Muscle of leg (tissue), 3 donors: ENCODE measurements at regions not wholly inside any gene's neighbourhood (a gene's known extent, or its start where the extent isn't known, plus 50 kb on each side); places are given as distances from the start of the nearest gene placed in this dataset.

ENCODE experiments used
- DNase-seq: peaks from one replicate; pipeline ENCODE4 v3.0.0; 2013
- H3K27ac ChIP-seq: one replicate; pipeline ENCODE4 v1.5.1; 2013; ENCODE audit warnings: mild to moderate bottlenecking, low read length, control low read depth
- H3K27me3 ChIP-seq: one replicate; pipeline ENCODE4 v1.6.1; 2013; ENCODE audit warnings: low read length; ENCODE audit not compliant: control insufficient read depth, insufficient read depth
- H3K36me3 ChIP-seq: one replicate; pipeline ENCODE4 v1.6.1; 2013; ENCODE audit warnings: low read length; ENCODE audit not compliant: control insufficient read depth, insufficient read depth
- H3K4me1 ChIP-seq: one replicate; pipeline ENCODE4 v1.6.1; 2013; ENCODE audit warnings: low read length; ENCODE audit not compliant: control insufficient read depth, insufficient read depth
- H3K4me3 ChIP-seq: one replicate; pipeline ENCODE4 v1.5.1; 2013; ENCODE audit warnings: low read length, control low read depth
- H3K9me3 ChIP-seq: replicated peaks from 2 replicates; pipeline ENCODE4 v1.6.1; 2013; ENCODE audit warnings: low read depth, low read length; ENCODE audit not compliant: control insufficient read depth
- WGBS: methylation state at CpG from one replicate; pipeline ENCODE4 v1.1.5; 2013; ENCODE audit warnings: missing lambda C conversion rate; ENCODE audit not compliant: insufficient coverage; 5-methylcytosine and 5-hydroxymethylcytosine counted together

GRCh38 chr4:33400504-33400903, 2680.3 kb downstream of the PCDH7 start:
- DNase-seq, result no peak
- Histone ChIP-seq H3K36me3 (no peaks in the 10 kb centered on the region), H3K27me3 (no peaks in the 10 kb centered on the region), H3K27ac (no peak overlapping the region), H3K9me3 (no peaks in the 10 kb centered on the region), H3K4me3 (no peak overlapping the region), H3K4me1 (no peaks in the 10 kb centered on the region)
- 96% methylated on average over 10 of the region's 11 CpGs for whole genome bisulfite sequencing

DNA sequence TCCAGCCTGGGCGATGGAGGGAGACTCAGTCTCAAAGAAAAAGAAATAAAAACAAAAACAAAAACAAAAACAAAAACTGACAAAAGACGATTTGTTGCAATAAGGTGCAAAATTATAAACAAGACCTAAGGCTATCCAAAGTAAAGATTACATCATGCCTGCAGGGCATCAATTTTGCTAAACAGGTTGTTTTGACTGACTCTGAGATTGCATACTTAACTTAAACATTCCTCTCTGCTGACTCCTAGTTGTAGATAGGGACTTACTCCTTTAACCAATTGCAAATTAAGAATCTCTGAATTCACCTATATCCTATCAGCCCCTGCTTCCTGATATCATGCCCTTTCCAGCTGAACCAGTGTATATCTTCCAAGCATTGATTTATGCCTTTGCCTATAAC, 2687.3 kb downstream of the PCDH7 start:
- no CpG with 5 or more reads among the region's 2 CpGs for WGBS
- Histone ChIP-seq H3K27me3 (no peaks in the 10 kb centered on the region), H3K36me3 (no peaks in the 10 kb centered on the region), H3K27ac (no peak overlapping the region), H3K9me3 (no peaks in the 10 kb centered on the region), H3K4me1 (no peaks in the 10 kb centered on the region), H3K4me3 (no peak overlapping the region)
- no peak for DNase-seq

DNA sequence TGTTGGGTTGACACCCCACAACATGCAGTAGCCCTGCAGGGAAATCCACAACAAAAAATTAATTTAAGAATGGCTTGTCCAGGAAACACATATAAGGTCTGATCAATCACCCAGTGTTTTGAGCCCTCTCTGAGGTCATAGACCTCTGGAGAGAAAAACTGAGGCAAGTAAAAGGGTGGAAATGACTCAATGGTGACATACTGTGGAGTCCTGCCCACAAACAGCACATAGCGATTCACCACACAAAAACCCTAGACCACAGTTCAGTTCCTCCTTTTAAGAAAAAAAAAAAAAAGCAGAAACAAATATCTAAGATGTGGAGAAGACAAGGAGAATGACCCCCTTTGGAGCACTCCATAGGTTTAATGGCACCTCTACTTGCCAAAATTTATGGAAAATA, 2691.0 kb downstream of the PCDH7 start:
- no CpG with 5 or more reads among the region's 1 CpG for WGBS
- DNase-seq, result no peak
- H3K36me3 ChIP-seq, result no peaks in the 10 kb centered on the region
- H3K27me3 ChIP-seq, result no peaks in the 10 kb centered on the region
- peaks cover 2% of the 10 kb centered on the region for H3K9me3 ChIP-seq
- H3K4me3 ChIP-seq, result no peak overlapping the region
- no peaks in the 10 kb centered on the region for H3K4me1 ChIP-seq
- H3K27ac ChIP-seq, result no peak overlapping the region

DNA sequence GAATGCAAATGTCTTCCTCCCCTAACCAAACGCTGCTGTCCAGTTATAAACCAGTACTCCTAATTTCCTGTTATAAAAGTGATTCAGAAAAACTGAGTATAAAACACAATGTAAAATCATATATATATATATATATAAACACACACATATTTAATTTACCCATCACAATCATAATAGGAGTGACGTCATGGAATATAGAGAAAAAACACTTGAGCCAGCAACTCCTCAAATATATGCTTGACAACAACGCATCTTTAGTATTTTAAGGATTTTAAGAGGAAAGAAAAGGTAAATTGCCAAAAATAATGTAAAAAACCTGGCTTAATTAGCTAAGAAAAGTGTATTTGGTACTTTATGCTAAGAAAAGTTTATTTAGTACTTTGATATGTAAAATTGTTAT, 2701.7 kb downstream of the PCDH7 start:
- no peak overlapping the region for H3K4me3 ChIP-seq
- H3K9me3 ChIP-seq, result no peaks in the 10 kb centered on the region
- H3K36me3 ChIP-seq, result no peaks in the 10 kb centered on the region
- DNase-seq, result no peak
- H3K27me3 ChIP-seq, result no peaks in the 10 kb centered on the region
- no peaks in the 10 kb centered on the region for H3K4me1 ChIP-seq
- WGBS, result no CpG with 5 or more reads among the region's 3 CpGs
- H3K27ac ChIP-seq, result no peak overlapping the region

DNA sequence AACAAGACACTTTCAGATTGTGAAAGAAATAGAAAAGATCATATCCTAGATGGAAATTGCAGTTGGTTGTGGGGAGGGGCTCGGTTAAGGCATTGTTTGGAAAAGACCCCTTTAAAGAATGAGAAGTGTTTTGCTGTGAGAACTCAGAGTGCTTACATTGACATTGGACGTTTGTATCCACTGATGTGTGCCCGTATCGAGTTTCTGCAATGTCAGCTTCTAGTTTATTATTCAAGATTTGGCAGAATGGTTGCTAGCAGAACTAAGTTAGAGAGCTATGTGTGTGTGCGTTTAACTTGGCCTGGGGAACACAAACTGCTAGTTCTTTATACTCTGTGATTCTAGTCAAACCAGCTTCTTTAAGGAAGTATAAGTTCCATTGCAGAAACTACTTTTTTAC, 2702.5 kb downstream of the PCDH7 start:
- Histone ChIP-seq H3K36me3 (no peaks in the 10 kb centered on the region), H3K27ac (no peak overlapping the region), H3K4me1 (no peaks in the 10 kb centered on the region), H3K4me3 (no peak overlapping the region), H3K27me3 (no peaks in the 10 kb centered on the region), H3K9me3 (no peaks in the 10 kb centered on the region)
- 56% methylated on average over 4 of the region's 5 CpGs for WGBS
- DNase-seq, result peak; percentile 5

DNA sequence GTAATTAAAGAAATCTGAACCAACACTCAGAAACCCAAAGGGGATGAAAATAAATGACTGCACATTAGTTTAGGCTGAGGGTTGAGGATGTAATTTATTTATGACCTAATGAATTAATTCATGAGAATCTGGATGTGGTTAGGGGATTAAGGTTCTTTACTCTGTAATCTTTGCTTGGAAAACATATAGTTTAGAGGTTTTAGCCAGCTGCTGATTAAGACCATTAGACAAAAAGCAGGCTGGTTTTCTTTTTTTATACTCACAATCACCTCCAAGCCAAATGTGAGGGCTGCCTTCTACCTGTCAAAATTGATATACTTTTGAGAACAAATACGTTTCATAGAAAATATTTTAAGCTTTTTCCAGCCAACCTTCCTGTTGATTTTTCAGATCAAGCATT, 2705.8 kb downstream of the PCDH7 start:
- H3K27me3 ChIP-seq, result no peaks in the 10 kb centered on the region
- WGBS, result no CpG with 5 or more reads among the region's 1 CpG
- H3K4me1 ChIP-seq, result no peaks in the 10 kb centered on the region

GRCh38 chr4:33427676-33428075, 2707.5 kb downstream of the PCDH7 start:
- H3K9me3 ChIP-seq, result no peaks in the 10 kb centered on the region
- no peaks in the 10 kb centered on the region for H3K4me1 ChIP-seq
- no peak for DNase-seq
- H3K36me3 ChIP-seq, result no peaks in the 10 kb centered on the region
- no peak overlapping the region for H3K4me3 ChIP-seq
- H3K27me3 ChIP-seq, result no peaks in the 10 kb centered on the region
- H3K27ac ChIP-seq, result no peak overlapping the region
- 88% methylated on average over 1 of the region's 1 CpG for WGBS

More for the DNA sequence above, 2705.8 kb downstream of the PCDH7 start:
- no peak for DNase-seq
- H3K27ac ChIP-seq, result no peak overlapping the region
- H3K9me3 ChIP-seq, result no peaks in the 10 kb centered on the region
- no peak overlapping the region for H3K4me3 ChIP-seq
- H3K36me3 ChIP-seq, result no peaks in the 10 kb centered on the region

DNA sequence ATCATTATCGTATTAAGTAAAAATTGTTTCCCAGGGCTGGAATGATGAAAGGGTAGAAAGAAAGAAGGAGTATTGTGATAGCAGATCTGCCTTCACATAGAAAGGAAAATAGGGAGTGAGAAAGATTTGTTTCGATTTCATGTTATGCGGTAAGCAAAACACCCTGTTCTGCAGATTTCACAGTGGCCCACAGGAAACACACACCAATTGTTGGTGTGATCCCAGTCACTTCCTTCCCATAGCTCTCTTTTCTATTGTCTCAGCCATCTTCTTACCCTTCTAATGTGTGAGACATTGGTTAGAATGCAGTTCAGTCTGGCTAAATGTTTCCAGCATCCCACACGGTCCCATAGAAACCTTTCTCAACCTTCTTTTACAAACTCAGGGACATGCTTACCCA, 2709.8 kb downstream of the PCDH7 start:
- Histone ChIP-seq H3K4me3 (no peak overlapping the region), H3K36me3 (no peaks in the 10 kb centered on the region), H3K4me1 (no peaks in the 10 kb centered on the region), H3K9me3 (no peaks in the 10 kb centered on the region), H3K27me3 (no peaks in the 10 kb centered on the region), H3K27ac (no peak overlapping the region)
- WGBS, result no CpG with 5 or more reads among the region's 4 CpGs
- DNase-seq, result no peak

DNA sequence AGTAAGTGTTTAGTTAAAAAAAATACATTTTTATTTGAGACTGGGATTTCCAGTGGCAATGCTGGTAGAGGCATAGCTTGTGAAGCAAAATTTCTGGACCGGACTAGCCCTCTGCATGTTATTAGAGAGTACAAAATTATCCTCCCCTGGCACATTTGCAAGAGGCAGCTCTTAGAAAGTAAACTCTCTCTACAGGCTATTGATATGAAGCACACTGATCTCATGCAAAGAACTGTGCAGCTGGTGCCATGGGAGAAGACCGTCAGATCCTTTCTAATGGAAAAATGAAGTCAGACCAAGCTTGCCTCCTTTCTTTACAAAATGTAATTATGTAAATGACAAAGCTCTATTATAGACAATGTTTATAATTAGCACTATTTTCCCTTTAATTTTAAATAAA, 2717.2 kb downstream of the PCDH7 start:
- Histone ChIP-seq H3K27me3 (no peaks in the 10 kb centered on the region), H3K36me3 (no peaks in the 10 kb centered on the region), H3K4me1 (no peaks in the 10 kb centered on the region), H3K27ac (no peak overlapping the region), H3K4me3 (no peak overlapping the region), H3K9me3 (no peaks in the 10 kb centered on the region)
- no CpG with 5 or more reads among the region's 2 CpGs for WGBS
- peak; percentile 60 for DNase-seq

GRCh38 chr4:33446953-33447352, 2726.8 kb downstream of the PCDH7 start:
- Histone ChIP-seq H3K36me3 (no peaks in the 10 kb centered on the region), H3K4me1 (no peaks in the 10 kb centered on the region), H3K27ac (no peak overlapping the region), H3K9me3 (no peaks in the 10 kb centered on the region), H3K4me3 (no peak overlapping the region), H3K27me3 (no peaks in the 10 kb centered on the region)
- DNase-seq, result no peak
- WGBS, result no CpG with 5 or more reads among the region's 2 CpGs

DNA sequence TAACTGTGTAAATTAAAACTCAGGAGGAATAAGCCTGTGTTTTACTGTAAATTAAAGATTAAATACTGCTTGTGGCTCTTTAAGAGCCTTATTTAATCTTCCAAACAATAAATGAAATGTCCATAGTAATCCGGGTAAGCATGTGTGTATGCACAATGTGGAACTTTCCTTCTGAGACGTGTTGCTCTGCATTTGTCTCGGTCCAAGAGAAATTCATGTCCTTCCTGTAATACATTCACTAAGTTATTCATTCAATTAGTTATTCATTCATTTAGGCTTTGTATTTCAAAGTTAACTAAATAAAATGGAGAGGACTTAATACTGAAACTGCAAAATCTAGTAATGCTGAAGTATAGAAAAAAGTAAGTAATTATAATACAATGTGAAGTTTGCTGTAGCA, 2728.8 kb downstream of the PCDH7 start:
- Histone ChIP-seq H3K36me3 (no peaks in the 10 kb centered on the region), H3K4me3 (no peak overlapping the region), H3K9me3 (peaks cover 3% of the 10 kb centered on the region), H3K4me1 (no peaks in the 10 kb centered on the region), H3K27me3 (no peaks in the 10 kb centered on the region), H3K27ac (no peak overlapping the region)
- WGBS, result no CpG with 5 or more reads among the region's 3 CpGs
- no peak for DNase-seq
